LNCaP clone FGC (cell line): ENCODE measurements at regions not wholly inside any gene's neighbourhood (a gene's known extent, or its start where the extent isn't known, plus 50 kb on each side); places are given as distances from the start of the nearest gene placed in this dataset.

ENCODE experiments used
- DNase-seq: peaks from one replicate; pipeline ENCODE4 v3.0.0-alpha.2; 2011; ENCODE audit warnings: low read depth
- H3K4me3 ChIP-seq: 2 replicates; pipeline ENCODE4 v1.5.1; 2011; ENCODE audit warnings: mild to moderate bottlenecking, low read depth, low read length, control low read depth
- TF ChIP-seq, protein P1 (sequence below): IDR thresholded peaks from 2 replicates; pipeline ENCODE4 v1.5.1; 2012; ENCODE audit warnings: mild to moderate bottlenecking; ENCODE audit not compliant: control insufficient read depth, insufficient read depth; ENCODE audit errors: extremely low read depth

DNA sequence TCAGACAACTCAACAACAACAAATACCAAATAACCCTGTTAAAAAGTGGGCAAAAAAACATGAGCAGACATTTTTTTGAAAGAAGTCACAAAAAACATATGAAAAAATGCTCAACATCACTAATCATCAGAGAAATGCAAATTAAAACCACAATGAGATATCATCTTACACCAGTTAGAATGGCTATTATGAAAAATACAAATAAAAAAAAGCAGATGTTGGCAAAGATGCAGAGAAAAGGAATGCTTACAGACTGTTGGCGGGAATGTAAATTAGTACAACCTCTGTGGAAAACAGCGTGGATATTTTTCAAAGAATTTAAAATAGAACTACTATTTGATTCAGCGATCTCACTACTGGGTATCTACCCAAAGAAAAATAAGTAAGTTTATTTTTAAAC lies 114.0 kb downstream of the SLC38A4 start:
- H3K4me3 ChIP-seq, result no peak overlapping the region
- TF ChIP-seq, protein P1, sequence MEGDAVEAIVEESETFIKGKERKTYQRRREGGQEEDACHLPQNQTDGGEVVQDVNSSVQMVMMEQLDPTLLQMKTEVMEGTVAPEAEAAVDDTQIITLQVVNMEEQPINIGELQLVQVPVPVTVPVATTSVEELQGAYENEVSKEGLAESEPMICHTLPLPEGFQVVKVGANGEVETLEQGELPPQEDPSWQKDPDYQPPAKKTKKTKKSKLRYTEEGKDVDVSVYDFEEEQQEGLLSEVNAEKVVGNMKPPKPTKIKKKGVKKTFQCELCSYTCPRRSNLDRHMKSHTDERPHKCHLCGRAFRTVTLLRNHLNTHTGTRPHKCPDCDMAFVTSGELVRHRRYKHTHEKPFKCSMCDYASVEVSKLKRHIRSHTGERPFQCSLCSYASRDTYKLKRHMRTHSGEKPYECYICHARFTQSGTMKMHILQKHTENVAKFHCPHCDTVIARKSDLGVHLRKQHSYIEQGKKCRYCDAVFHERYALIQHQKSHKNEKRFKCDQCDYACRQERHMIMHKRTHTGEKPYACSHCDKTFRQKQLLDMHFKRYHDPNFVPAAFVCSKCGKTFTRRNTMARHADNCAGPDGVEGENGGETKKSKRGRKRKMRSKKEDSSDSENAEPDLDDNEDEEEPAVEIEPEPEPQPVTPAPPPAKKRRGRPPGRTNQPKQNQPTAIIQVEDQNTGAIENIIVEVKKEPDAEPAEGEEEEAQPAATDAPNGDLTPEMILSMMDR, result no peak
- no peak for DNase-seq

DNA sequence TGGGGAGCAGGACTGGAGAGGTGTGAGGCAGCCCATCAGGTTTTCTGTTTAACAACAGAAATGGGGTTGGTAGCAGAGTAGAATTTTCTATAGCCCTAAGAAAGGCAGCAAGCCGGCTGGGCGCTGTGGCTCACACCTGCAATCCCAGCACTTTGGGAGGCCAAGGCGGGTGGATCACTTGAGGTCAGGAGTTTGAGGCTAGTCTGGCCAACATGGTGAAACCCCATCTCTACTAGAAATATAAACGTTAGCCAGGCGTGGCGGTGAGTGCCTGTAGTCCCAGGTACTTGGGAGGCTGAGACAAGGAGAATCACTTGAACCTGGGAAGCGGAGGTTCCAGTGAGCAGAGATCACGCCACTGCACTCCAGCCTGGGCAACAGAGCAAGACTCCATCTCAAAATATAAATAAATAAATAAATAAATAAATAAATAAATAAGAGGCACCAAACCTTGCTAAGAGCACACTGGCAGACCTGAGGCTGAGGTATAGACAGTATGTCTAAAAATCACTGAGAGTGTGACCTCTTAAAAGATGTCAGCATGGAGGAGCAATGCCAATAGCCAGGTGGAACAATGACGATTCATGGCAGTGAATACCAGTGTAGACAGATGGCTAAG lies 115.6 kb downstream of the SLC38A4 start:
- no peak for DNase-seq
- H3K4me3 ChIP-seq, result no peak overlapping the region
- TF ChIP-seq, protein P1, result no peak

DNA sequence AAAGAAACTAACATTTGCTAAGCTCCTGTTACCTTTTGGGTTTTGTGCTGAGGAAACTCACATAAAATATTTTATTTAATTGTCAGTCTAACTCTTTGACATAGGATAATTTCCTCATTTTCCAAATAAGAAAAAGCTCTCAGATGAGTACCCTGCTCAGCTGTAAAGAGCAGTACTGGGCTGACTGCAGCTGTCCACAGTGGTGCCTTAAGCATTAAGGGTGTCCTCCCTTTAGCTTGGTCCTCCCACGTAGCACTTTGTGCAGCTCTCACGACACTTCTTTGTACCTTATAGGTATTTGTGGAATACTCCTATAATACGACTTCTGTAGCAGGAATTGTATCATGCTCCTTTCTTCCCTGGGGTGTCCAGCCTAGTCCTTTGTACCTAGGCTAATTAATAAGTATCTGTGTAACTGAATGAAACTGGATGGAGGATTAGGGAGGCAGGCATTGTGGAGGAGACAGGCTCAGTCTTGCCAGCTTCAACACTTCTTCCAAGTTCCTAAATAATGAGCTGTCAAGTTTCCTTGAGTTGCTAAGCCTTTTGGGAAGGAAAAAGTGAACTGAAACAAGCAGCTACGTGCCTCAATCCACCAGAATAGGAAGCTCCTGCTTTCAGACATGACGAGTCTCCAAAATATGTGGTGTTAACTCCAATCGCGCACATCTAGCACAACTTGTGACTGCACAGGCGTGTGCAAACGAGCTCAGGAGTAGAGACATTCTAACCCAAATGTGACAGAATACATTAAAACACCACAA lies 123.0 kb downstream of the SLC38A4 start:
- DNase-seq, result no peak
- no peak overlapping the region for H3K4me3 ChIP-seq
- TF ChIP-seq, protein P1, result no peak

DNA sequence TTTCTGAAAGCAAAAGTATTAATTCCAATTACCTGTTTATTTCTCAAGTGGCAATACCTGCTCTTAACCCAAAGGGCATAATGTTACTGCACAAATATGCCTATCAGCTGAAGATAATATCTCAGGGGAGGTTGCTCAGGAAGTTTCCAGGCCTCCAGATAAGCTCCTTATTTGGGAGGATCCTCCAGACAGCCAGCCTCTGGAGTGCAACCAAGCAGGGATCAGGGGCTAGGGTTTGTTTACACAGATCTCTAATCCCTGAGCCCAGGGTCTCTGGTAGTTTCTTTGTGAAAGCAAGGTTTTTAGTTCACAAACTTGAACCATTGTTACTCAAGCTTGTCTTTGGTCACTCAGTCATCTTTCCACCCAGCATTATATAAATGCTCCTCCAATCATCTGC lies 124.4 kb downstream of the SLC38A4 start:
- TF ChIP-seq, protein P1, result no peak
- no peak overlapping the region for H3K4me3 ChIP-seq
- DNase-seq, result no peak

DNA sequence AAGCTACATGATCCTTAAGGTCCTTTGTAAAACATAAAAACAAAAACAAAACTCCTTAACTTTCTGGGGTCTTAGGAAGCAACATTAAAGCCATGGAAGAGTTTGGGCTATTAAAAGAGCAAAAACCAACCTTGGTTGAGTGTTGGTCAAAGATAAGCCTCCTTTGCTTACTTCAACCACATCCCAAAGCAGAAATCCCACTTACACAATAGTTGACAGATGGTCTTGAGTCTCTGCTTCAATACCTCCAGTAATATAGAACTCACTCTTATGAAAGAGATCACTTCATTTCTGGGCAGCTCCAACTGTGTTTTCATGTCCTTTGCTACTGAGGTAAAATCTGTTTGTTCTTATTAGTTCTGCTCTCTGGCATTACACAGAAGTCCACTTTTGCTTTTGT lies 125.8 kb downstream of the SLC38A4 start:
- no peak for DNase-seq
- TF ChIP-seq, protein P1, result no peak
- no peak overlapping the region for H3K4me3 ChIP-seq

DNA sequence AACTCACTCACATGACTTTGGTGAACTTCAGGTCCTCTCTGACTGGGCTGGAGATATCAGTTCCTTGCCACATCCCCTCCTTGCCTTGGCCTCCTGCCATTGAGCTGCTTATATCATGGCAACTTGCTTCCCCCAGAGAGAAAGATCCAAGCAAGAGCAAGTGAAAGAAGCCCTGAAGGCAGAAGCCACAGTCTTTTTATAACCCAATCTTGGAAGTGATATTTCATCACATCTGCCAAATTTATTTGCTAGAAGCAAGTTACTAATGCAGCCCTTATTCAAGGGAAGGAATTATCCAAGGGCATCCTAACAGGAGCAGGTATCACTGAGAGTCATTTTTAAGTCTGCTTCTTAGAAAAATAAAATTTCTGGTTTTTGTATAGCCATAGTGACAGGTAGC lies 127.8 kb downstream of the SLC38A4 start:
- H3K4me3 ChIP-seq, result no peak overlapping the region
- TF ChIP-seq, protein P1, result no peak
- DNase-seq, result no peak
